SK-N-MC (cell line): ENCODE measurements at regions not wholly inside any gene's neighbourhood (a gene's known extent, or its start where the extent isn't known, plus 50 kb on each side); places are given as distances from the start of the nearest gene placed in this dataset.

Experiments
- DNase-seq: peaks from one replicate; pipeline ENCODE4 v3.0.0-alpha.2; 2011; ENCODE audit warnings: low read depth, low spot score
- H3K27ac ChIP-seq: fragments of 200-600 bp; sonication (generic); 2 replicates; pipeline ENCODE4 v1.5.1; 2016; ENCODE audit warnings: mixed run types
- H3K36me3 ChIP-seq: fragments of 200-600 bp; sonication (generic); 2 replicates; pipeline ENCODE4 v1.6.1; 2017; ENCODE audit warnings: antibody characterized with exemption, low read length, mixed read lengths; ENCODE audit not compliant: insufficient read depth
- H3K4me3 ChIP-seq: fragments of 200-600 bp; sonication (generic); 2 replicates; pipeline ENCODE4 v1.5.1; 2016
- H3K9ac ChIP-seq: fragments of 200-600 bp; sonication (generic); 2 replicates; pipeline ENCODE4 v1.8.0; 2017; ENCODE audit warnings: mixed run types, mixed read lengths; ENCODE audit not compliant: insufficient read length
- H3K9me3 ChIP-seq: fragments of 200-600 bp; sonication (generic); 2 replicates; pipeline ENCODE4 v1.6.1; 2017; ENCODE audit warnings: low read depth, mild to moderate bottlenecking, antibody characterized with exemption, low read length, moderate library complexity, mixed read lengths
- EZH2 ChIP-seq: fragments of 200-600 bp; sonication (generic); IDR thresholded peaks from one replicate; pipeline ENCODE4 v1.6.1; 2017; ENCODE audit warnings: antibody characterized with exemption
- FOXP2 ChIP-seq: optimal IDR thresholded peaks from 2 replicates; pipeline ENCODE3; 2011; ENCODE audit warnings: mild to moderate bottlenecking, moderate library complexity; ENCODE audit not compliant: insufficient read depth; ENCODE audit errors: extremely low read length, control extremely low read depth
- POLR2AphosphoS5 ChIP-seq: IDR thresholded peaks from 2 replicates; pipeline ENCODE4 v1.6.1; 2012; ENCODE audit warnings: mild to moderate bottlenecking, low read depth, low read length, borderline replicate concordance

GRCh38 chr2:34979148-34979547 lies 1376.4 kb upstream of the CRIM1 start:
- Histone ChIP-seq H3K9me3 (no peaks in the 10 kb centered on the region), H3K27ac (no peak overlapping the region), H3K4me3 (no peak overlapping the region), H3K36me3 (no peaks in the 10 kb centered on the region), H3K9ac (no peak overlapping the region)
- TF ChIP-seq FOXP2 (no peak), POLR2AphosphoS5 (no peak), EZH2 (no peak)
- no peak for DNase-seq

DNA sequence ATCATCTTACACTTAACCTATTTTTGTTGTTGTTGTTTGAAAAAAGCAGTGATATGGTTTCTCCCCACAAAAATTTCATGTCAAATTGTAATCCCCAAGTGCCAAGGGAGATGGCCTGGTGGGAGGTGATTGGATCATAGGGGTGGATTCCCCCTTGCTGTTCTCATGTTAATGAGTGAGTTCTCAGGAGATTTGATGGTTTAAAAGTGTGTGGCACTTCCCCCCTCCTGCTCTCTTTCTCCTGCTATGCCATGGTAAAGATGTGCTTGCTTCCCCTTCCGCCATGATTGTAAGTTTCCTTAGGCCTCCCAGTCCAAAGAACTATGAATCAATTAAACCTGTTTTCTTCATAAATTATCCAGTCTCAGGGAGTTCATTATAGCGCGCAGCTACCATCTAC lies 1362.7 kb upstream of the FAM98A start:
- H3K4me3 ChIP-seq: no peak overlapping the region
- TF ChIP-seq POLR2AphosphoS5 (no peak), EZH2 (no peak), FOXP2 (no peak)
- H3K9me3 ChIP-seq: no peaks in the 10 kb centered on the region
- no peak overlapping the region for H3K27ac ChIP-seq
- DNase-seq: no peak
- no peak overlapping the region for H3K9ac ChIP-seq
- H3K36me3 ChIP-seq: no peaks in the 10 kb centered on the region

DNA sequence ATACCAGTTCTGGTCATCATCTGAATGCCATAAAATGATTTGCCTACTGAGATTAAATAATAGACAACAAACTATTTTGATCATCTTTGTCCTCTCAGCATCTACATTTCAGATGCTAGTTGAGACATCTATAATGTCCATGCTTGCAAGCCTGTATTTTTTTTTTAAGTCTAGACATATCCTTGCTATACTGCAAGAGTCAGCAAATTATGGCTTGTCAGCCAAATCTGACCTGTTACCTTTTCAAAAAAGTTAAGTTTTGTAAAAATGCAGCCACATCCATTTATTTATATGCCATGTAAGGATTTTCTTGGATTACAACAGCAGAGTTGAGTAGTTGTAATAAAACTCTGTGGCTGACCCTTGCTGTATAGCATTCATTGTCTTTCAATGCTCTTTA lies 1355.7 kb upstream of the FAM98A start:
- DNase-seq: no peak
- Histone ChIP-seq H3K9me3 (no peaks in the 10 kb centered on the region), H3K4me3 (no peak overlapping the region), H3K27ac (no peak overlapping the region), H3K9ac (no peak overlapping the region), H3K36me3 (no peaks in the 10 kb centered on the region)
- TF ChIP-seq POLR2AphosphoS5 (no peak), EZH2 (no peak), FOXP2 (no peak)

- no peak for TF ChIP-seq FOXP2
- no peak for TF ChIP-seq POLR2AphosphoS5
- TF ChIP-seq EZH2: no peak
- H3K9me3 ChIP-seq: no peaks in the 10 kb centered on the region
- H3K27ac ChIP-seq: no peak overlapping the region
- DNase-seq: no peak
- no peaks in the 10 kb centered on the region for H3K36me3 ChIP-seq
- H3K4me3 ChIP-seq: no peak overlapping the region
- no peak overlapping the region for H3K9ac ChIP-seq
Measured at GRCh38 chr2:34950797-34951196, 1351.7 kb upstream of the FAM98A start.

DNA sequence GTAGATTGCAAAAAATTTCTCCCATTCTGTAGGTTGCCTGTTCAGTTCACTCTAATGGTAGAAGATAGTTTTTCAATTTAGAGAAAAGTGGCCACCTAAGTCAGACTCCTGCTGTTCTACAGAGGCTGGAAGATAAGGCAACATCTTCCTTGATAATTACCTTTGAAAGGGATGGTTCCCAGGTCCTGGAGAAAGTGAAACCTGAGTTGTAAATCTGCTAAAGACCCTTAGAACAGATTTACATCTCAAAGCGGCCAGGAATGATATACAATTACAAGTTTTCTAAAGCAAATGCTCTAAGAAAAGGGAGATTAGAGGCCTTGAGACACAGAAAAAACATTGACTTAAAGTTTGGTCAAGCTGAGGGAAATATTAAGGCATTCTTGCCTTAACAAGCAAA lies 1350.2 kb upstream of the FAM98A start:
- Histone ChIP-seq H3K9ac (no peak overlapping the region), H3K27ac (no peak overlapping the region), H3K9me3 (no peaks in the 10 kb centered on the region), H3K36me3 (no peaks in the 10 kb centered on the region), H3K4me3 (no peak overlapping the region)
- DNase-seq: no peak
- TF ChIP-seq FOXP2 (no peak), EZH2 (no peak), POLR2AphosphoS5 (no peak)

- TF ChIP-seq POLR2AphosphoS5 (no peak), FOXP2 (no peak), EZH2 (no peak)
Measured at GRCh38 chr2:34936089-34936488, 1337.0 kb upstream of the FAM98A start.

GRCh38 chr2:34912084-34912483 lies 1313.0 kb upstream of the FAM98A start:
- Histone ChIP-seq H3K9ac (no peak overlapping the region), H3K4me3 (no peak overlapping the region), H3K9me3 (no peaks in the 10 kb centered on the region), H3K27ac (no peak overlapping the region), H3K36me3 (no peaks in the 10 kb centered on the region)
- no peak for DNase-seq
- no peak for TF ChIP-seq FOXP2
- TF ChIP-seq POLR2AphosphoS5: no peak
- TF ChIP-seq EZH2: no peak

More at GRCh38 chr2:34936089-34936488, 1337.0 kb upstream of the FAM98A start:
- Histone ChIP-seq H3K27ac (no peak overlapping the region), H3K9ac (no peak overlapping the region), H3K9me3 (no peaks in the 10 kb centered on the region), H3K4me3 (no peak overlapping the region), H3K36me3 (no peaks in the 10 kb centered on the region)
- no peak for DNase-seq

DNA sequence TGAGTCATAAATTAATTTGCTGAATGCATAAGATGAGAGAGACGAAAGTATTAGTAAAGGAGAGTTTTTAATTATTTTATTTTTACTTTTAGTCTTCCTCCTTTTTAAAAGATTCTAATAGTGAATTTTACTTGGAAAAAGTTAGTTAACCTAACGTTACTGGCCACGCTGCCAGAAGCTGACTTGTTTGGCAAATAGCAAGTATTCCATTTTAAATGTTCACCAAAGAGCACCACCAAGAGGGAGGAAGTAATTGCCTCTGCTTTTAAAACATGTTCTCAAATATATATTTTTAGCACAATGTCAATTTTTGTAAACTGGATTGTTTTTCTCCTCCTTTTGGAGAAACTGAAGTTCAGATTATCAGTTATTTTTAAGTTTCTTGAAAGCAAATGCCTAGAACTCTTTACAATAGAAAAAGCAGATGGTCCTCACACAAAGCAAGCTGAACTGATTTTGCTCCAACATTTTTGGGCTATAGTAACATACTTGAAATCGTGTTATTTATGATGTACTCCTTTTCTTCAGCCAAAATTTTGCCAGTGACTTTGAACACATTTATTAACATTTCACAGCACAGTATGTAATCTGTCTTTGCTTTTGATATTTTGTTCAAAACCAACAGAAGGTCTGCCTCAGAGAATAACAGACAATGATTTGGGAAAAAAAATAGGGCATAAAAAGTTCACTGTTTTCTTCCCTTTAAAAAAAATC lies 1311.0 kb upstream of the FAM98A start:
- TF ChIP-seq POLR2AphosphoS5 (no peak), EZH2 (no peak), FOXP2 (no peak)
- H3K9me3 ChIP-seq: no peaks in the 10 kb centered on the region
- H3K4me3 ChIP-seq: no peak overlapping the region
- H3K9ac ChIP-seq: no peak overlapping the region
- no peaks in the 10 kb centered on the region for H3K36me3 ChIP-seq
- H3K27ac ChIP-seq: no peak overlapping the region
- no peak for DNase-seq

DNA sequence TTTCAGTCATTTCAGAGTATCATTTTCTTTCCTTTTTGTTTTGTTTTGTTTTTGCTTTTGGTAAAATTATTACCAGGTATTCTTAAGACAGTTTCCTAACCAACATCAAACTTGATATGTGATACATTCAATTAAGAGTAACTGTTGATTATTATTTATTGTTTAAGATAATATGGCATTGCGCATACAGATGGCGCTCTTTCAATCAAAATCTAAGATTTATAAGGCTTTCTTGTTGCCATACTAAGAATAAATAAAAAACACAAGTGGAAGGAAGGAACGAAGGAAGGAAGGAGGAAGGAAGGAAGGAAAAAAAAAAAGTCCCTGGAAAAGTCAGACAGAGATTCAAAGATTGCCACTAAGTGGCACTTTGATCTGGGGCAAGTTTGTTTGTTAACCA lies 1308.7 kb upstream of the FAM98A start:
- H3K9ac ChIP-seq: no peak overlapping the region
- no peak for TF ChIP-seq FOXP2
- no peak for TF ChIP-seq POLR2AphosphoS5
- no peak for TF ChIP-seq EZH2
- no peak for DNase-seq
- no peaks in the 10 kb centered on the region for H3K9me3 ChIP-seq
- H3K27ac ChIP-seq: no peak overlapping the region
- H3K4me3 ChIP-seq: no peak overlapping the region
- no peaks in the 10 kb centered on the region for H3K36me3 ChIP-seq
